IPS-18c (cell line): ENCODE measurements at regions not wholly inside any gene's neighbourhood (a gene's known extent, or its start where the extent isn't known, plus 50 kb on each side); places are given as distances from the start of the nearest gene placed in this dataset.

ENCODE experiments used
- H3K4me3 ChIP-seq: 2 replicates; pipeline ENCODE4 v1.7.0; 2013; ENCODE audit warnings: low read depth, mild to moderate bottlenecking, low read length, moderate library complexity; ENCODE audit not compliant: insufficient read depth
- H3K9me3 ChIP-seq: one replicate; pipeline ENCODE4 v1.6.1; 2013; ENCODE audit warnings: mild to moderate bottlenecking, low read length, moderate library complexity; ENCODE audit not compliant: control insufficient read depth, insufficient read depth

DNA sequence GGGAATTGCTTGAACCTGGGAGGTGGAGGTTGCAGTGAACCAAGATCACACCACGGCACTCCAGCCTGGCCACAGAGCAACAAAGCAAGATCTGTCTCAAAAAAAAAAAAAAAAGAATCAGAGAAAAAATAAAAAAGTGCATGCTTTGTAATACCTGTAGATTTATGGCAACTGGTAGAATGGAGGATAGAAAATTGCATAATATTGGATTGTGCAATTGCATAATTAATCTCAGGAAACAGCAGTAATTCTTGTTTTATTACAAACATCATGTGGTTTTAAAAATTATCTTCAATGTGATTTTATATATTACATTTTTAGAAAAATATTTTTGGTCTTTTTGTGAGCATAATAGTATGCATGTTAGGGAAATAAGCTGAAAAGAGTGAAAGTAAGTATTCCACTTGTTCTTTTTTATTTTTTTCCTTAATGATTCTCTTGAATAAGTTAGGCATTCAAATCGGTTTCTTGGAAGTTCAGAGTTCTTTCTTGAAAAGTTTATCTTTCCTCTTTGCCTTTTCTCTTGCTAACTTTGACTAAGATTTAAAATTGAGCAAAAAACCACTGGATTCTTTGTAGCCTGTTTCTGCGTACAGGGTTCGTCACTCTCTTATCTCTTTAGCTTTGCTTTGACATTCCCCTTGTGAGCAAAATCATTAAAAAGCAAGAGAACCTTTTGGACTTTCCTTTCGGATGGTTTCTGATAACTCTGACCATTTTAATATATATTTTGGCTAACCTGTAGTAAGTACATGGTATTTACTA, 127.5 kb upstream of the ADAMTS5 start:
- Histone ChIP-seq H3K9me3 (no peaks in the 10 kb centered on the region), H3K4me3 (no peak overlapping the region)

GRCh38 chr21:27086630-27087029, 119.7 kb upstream of the ADAMTS5 start:
- no peak overlapping the region for H3K4me3 ChIP-seq
- H3K9me3 ChIP-seq, result no peaks in the 10 kb centered on the region

GRCh38 chr21:27086186-27086585, 119.3 kb upstream of the ADAMTS5 start:
- no peak overlapping the region for H3K4me3 ChIP-seq

DNA sequence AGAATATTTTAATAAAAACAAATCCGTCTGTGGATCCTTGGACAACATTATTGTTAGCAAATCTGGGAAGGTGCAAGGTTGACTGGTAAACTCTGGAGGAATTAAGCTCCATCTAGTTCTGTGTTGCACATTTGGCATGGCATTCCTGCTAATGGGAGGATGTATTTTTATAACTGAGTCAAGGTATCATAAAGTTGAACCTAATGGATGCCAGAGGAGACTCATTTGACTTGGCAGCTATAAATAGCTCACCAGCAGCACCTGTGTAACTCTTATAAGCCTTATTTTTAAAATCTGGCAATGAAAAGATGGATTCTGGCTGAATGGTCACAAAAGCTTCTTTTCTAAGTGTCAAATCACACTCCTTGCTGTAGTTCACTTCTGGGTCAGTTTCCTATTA, 118.5 kb upstream of the ADAMTS5 start:
- no peak overlapping the region for H3K4me3 ChIP-seq
- H3K9me3 ChIP-seq, result no peaks in the 10 kb centered on the region

More at GRCh38 chr21:27086186-27086585, 119.3 kb upstream of the ADAMTS5 start:
- no peaks in the 10 kb centered on the region for H3K9me3 ChIP-seq

DNA sequence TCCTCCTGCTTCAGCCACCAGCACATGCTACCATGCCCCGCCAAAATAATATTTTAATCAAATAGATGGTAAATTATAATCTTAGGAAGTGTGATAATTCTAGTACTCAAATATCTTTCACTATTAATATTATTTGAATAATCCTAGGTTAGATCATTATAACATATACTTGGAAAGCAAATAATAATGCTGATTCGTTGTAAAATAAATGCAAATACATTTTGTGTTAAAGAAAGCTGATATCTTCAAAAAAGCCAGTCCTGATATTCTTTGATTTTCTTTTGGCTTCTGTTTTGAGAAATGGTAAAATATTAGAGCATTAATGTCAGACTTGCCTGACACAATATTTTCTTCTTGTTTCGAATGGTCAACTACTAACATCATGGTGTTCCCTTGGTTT, 116.3 kb upstream of the ADAMTS5 start:
- Histone ChIP-seq H3K4me3 (no peak overlapping the region), H3K9me3 (no peaks in the 10 kb centered on the region)

GRCh38 chr21:27082431-27083010, 115.6 kb upstream of the ADAMTS5 start:
- H3K4me3 ChIP-seq, result no peak overlapping the region
- H3K9me3 ChIP-seq, result no peaks in the 10 kb centered on the region

DNA sequence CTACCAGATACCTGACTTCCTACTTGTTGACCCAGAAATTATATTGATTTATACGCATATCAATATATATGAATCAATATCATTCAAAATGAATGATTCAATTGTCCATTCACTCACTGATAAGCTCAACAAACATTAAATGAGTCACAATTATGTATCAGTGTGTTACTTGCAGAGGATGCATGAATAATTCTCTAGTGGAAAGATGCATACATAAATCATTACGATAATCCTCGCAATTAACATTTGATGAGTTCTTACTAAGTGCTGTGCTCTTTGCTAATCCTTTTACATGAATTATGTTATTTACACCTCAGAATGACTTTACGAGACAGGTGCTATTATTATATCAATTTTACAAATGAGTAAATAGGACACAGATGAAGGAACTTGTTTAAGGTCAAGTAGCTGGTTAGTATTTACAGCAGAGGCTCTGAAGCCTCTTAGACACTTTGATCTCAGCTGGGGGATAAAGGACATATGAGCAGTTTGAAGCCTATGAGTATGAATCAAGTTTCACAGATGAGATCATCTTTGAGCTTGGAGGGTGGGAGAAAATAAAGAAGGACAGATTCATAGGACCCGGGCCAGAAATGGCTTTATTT, 112.8 kb upstream of the ADAMTS5 start:
- Histone ChIP-seq H3K4me3 (no peak overlapping the region), H3K9me3 (no peaks in the 10 kb centered on the region)

DNA sequence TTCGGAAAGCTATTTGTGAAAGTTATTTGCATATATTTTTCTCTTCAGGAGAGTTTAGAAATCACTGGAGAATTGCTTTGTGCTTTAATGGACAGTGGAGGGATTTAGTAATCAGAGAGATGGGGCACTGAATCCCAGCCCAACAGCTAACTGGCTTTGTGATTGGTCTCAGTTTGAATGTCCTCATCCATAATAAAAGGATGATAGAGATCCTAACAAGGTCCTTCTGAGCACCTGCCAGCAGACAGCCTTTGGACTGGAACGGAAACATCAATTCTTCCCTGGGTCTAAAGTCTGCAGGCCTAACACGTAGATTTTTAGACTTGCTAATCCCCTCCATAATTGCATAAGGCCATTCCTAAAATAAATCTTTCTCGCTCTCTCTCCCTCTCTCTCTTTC, 112.0 kb upstream of the ADAMTS5 start:
- no peaks in the 10 kb centered on the region for H3K9me3 ChIP-seq
- H3K4me3 ChIP-seq, result no peak overlapping the region

- H3K9me3 ChIP-seq, result no peaks in the 10 kb centered on the region
- H3K4me3 ChIP-seq, result no peak overlapping the region
Observed at GRCh38 chr21:27077501-27077900, 110.6 kb upstream of the ADAMTS5 start.

GRCh38 chr21:27076025-27076424, 109.1 kb upstream of the ADAMTS5 start:
- Histone ChIP-seq H3K9me3 (no peaks in the 10 kb centered on the region), H3K4me3 (no peak overlapping the region)

DNA sequence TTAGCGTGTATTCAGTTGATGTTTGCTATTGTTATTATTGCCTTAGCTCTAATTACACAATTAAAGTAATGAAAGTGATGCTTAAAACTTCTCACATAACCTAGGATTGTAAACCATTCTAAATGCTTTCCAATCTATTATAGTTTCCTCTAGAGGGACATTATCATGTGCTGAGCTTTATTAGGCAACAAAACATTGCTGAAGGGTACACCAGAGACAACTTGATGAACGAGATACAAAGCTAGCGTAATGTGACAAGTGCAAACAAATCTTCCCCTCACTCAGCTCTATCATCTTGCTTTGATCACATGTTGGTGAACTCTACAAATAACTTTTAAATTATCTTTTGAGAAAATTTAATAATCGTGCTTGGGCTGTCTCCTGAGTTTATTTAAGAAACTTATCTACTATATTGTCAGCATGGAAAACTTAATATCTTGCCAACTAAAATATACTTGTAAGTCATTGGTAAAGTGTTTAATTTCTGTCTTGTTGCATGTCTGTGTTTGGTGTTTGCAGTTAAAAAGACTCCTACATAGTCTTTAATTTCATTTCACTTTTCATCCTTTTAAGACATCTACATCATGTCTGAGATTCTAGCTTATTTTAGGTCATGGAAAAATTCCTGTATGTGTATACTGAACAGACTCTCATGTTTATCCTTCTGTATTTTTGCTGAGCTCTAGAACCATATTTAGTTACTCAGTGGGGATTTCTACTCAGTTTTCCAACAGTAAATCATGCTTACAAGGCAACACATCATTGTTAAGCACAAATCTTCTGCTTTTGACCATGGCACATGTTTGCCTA, 104.2 kb upstream of the ADAMTS5 start:
- Histone ChIP-seq H3K4me3 (no peak overlapping the region), H3K9me3 (no peaks in the 10 kb centered on the region)

DNA sequence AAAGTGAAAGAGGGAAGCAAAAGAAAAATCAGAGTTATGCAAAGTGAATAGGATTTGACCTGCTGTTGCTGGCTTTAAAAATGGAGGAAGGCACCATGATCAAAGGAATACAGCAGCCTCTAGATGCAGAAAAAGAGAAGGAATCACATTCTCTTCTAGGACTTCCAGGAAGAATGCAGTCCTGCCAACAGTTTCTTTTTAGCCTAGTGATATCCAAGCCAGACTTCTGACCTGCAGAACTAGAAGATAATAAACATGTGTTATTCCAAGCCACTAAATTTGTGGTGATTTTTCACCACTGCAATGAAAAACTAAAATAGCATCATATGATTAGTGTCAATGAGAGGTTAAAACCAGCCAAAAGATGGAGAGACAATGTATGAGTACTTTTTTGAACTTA, 101.9 kb upstream of the ADAMTS5 start:
- Histone ChIP-seq H3K9me3 (no peaks in the 10 kb centered on the region), H3K4me3 (no peak overlapping the region)

GRCh38 chr21:27067226-27067625, 100.3 kb upstream of the ADAMTS5 start:
- no peak overlapping the region for H3K4me3 ChIP-seq
- H3K9me3 ChIP-seq, result no peaks in the 10 kb centered on the region

GRCh38 chr21:27062443-27062842, 95.6 kb upstream of the ADAMTS5 start:
- Histone ChIP-seq H3K4me3 (no peak overlapping the region), H3K9me3 (no peaks in the 10 kb centered on the region)

DNA sequence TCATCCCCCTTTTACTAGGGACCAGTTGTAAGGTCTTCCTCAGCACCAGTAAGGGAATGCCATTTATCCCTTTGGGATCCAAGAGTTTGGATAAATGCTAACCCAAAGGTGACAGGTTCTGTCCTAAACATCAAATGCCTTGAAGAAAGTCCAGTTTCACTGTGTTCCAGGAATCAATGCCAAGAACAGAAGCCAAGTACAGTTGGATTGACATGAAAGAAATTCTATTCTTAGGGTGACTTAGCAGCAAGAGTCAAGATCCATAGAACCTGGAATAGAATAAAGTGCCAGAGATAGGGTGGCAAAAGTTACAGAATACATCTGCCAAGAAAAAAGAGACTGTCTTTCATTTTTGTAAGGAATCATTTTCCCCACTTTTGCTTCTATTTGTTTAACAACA, 94.9 kb upstream of the ADAMTS5 start:
- Histone ChIP-seq H3K4me3 (no peak overlapping the region), H3K9me3 (no peaks in the 10 kb centered on the region)

DNA sequence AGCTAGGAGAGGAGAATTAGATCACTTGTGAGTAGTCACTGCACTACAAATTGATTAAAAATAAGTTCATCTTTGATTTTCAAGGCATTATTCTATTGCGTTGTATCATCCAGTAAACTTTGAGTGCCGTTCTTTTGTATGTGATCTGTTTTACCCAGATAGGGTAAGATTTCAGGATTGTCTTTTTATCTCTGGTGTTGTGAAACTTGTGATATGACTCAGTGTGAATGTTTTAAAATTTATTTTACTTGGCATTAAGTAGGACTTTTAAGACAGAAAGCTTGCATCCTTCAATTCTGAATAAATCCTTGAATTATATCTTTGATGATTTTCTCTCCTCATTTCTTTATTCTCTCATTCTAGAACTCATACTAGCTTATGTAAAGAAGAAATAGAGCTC, 93.3 kb upstream of the ADAMTS5 start:
- H3K9me3 ChIP-seq, result no peaks in the 10 kb centered on the region

GRCh38 chr21:27058673-27059605, 92.1 kb upstream of the ADAMTS5 start:
- no peaks in the 10 kb centered on the region for H3K9me3 ChIP-seq
- H3K4me3 ChIP-seq, result no peak overlapping the region

More for the DNA sequence above, 93.3 kb upstream of the ADAMTS5 start:
- no peak overlapping the region for H3K4me3 ChIP-seq
